ENCODE measurements at regions not wholly inside any gene's neighbourhood (a gene's known extent, or its start where the extent isn't known, plus 50 kb on each side); places are given as distances from the start of the nearest gene placed in this dataset.

GRCh38 chr2:57920342-57920939, 126.2 kb upstream of the VRK2 start:
- TF ChIP-seq, protein P1, sequence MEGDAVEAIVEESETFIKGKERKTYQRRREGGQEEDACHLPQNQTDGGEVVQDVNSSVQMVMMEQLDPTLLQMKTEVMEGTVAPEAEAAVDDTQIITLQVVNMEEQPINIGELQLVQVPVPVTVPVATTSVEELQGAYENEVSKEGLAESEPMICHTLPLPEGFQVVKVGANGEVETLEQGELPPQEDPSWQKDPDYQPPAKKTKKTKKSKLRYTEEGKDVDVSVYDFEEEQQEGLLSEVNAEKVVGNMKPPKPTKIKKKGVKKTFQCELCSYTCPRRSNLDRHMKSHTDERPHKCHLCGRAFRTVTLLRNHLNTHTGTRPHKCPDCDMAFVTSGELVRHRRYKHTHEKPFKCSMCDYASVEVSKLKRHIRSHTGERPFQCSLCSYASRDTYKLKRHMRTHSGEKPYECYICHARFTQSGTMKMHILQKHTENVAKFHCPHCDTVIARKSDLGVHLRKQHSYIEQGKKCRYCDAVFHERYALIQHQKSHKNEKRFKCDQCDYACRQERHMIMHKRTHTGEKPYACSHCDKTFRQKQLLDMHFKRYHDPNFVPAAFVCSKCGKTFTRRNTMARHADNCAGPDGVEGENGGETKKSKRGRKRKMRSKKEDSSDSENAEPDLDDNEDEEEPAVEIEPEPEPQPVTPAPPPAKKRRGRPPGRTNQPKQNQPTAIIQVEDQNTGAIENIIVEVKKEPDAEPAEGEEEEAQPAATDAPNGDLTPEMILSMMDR (IDR thresholded peaks at IDR 0.05), result no peak
- no peak for TF ChIP-seq EZH2phosphoT487 (IDR thresholded peaks at IDR 0.05)
